ENCODE measurements at regions not wholly inside any gene's neighbourhood (a gene's known extent, or its start where the extent isn't known, plus 50 kb on each side); places are given as distances from the start of the nearest gene placed in this dataset.

DNA sequence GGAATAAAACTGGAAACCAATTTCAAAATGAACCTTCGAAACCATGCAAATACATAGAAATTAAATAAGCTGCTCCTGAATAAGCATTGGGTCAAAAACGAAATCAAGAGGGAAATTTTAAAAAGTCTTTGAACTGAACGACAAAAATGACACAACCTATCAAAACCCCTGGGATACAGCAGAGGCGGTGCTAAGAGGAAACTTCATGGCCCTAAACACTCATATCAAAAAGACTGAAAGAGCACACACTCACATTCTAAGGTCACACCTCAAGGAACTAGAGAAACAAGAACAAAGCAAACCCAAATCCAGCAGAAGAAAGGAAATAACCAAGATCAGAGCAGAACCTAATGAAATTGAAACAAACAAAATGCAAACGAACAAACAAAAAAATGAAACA lies 85.2 kb upstream of the CDC42BPA start:
- Histone ChIP-seq H3K27ac (replicated peaks) (no peak overlapping the region), H3K27me3 (ENCODE audit: insufficient read depth, poor library complexity, severe bottlenecking) (no peaks in the 10 kb centered on the region), H3K4me3 (replicated peaks; ENCODE audit: insufficient read depth, low read length) (no peak overlapping the region)
- no peak for DNase-seq (ENCODE audit: low read depth in 1 of 2, low spot score in 1 of 2)
- TF ChIP-seq CTCF (IDR thresholded peaks at IDR 0.05; ENCODE audit: insufficient read depth, low read length): no peak
- no peak for TF ChIP-seq SPI1 (IDR thresholded peaks at IDR 0.05; ENCODE audit: borderline replicate concordance, low read depth)
- no peak for TF ChIP-seq REST (IDR thresholded peaks at IDR 0.05; ENCODE audit: insufficient replicate concordance, low read depth)
- no peak for TF ChIP-seq GABPA (IDR thresholded peaks at IDR 0.05; ENCODE audit: low read depth)
- no peak for TF ChIP-seq POLR2AphosphoS5 (IDR thresholded peaks at IDR 0.05; ENCODE audit: low read depth)

- H3K27ac ChIP-seq (replicated peaks): no peak overlapping the region
- no peak overlapping the region for H3K4me3 ChIP-seq (replicated peaks; ENCODE audit: insufficient read depth, low read length)
- no peak for DNase-seq (ENCODE audit: low read depth in 1 of 2, low spot score in 1 of 2)
- TF ChIP-seq GABPA (IDR thresholded peaks at IDR 0.05; ENCODE audit: low read depth) (no peak), SPI1 (IDR thresholded peaks at IDR 0.05; ENCODE audit: borderline replicate concordance, low read depth) (no peak), REST (IDR thresholded peaks at IDR 0.05; ENCODE audit: insufficient replicate concordance, low read depth) (no peak), POLR2AphosphoS5 (IDR thresholded peaks at IDR 0.05; ENCODE audit: low read depth) (no peak), CTCF (IDR thresholded peaks at IDR 0.05; ENCODE audit: insufficient read depth, low read length) (no peak)
- no peaks in the 10 kb centered on the region for H3K27me3 ChIP-seq (ENCODE audit: insufficient read depth, poor library complexity, severe bottlenecking)
Measured at GRCh38 chr1:227401562-227402342, 83.5 kb upstream of the CDC42BPA start.

GRCh38 chr1:227399152-227399730 lies 80.9 kb upstream of the CDC42BPA start:
- no peak overlapping the region for H3K4me3 ChIP-seq (replicated peaks; ENCODE audit: insufficient read depth, low read length)
- no peak for DNase-seq (ENCODE audit: low read depth in 1 of 2, low spot score in 1 of 2)
- TF ChIP-seq CTCF (IDR thresholded peaks at IDR 0.05; ENCODE audit: insufficient read depth, low read length): no peak
- no peak for TF ChIP-seq GABPA (IDR thresholded peaks at IDR 0.05; ENCODE audit: low read depth)
- TF ChIP-seq POLR2AphosphoS5 (IDR thresholded peaks at IDR 0.05; ENCODE audit: low read depth): no peak
- no peak for TF ChIP-seq REST (IDR thresholded peaks at IDR 0.05; ENCODE audit: insufficient replicate concordance, low read depth)
- no peak for TF ChIP-seq SPI1 (IDR thresholded peaks at IDR 0.05; ENCODE audit: borderline replicate concordance, low read depth)
- no peaks in the 10 kb centered on the region for H3K27me3 ChIP-seq (ENCODE audit: insufficient read depth, poor library complexity, severe bottlenecking)
- no peak overlapping the region for H3K27ac ChIP-seq (replicated peaks)

Measured in HL-60 (cell line).